Progenitor cell of endocrine pancreas (in vitro differentiated cells): ENCODE measurements at regions not wholly inside any gene's neighbourhood (a gene's known extent, or its start where the extent isn't known, plus 50 kb on each side); places are given as distances from the start of the nearest gene placed in this dataset.
"Not testable (repeated sequence)": the region's sequence is repeated elsewhere in the genome, so short reads cannot be mapped to it uniquely, and the experiment has no call there.

Experiments used
- DNase-seq: peaks from one replicate; pipeline ENCODE4 v3.0.0; 2021; ENCODE audit warnings: low spot score; ENCODE audit not compliant: unreplicated experiment
- H3K27ac Mint-ChIP-seq: 2 replicates; pipeline ENCODE4 v1.8.0; 2021; ENCODE audit warnings: mild to moderate bottlenecking, moderate library complexity, mixed read lengths
- H3K27me3 Mint-ChIP-seq: 2 replicates; pipeline ENCODE4 v1.8.0; 2021; ENCODE audit warnings: mixed read lengths
- H3K36me3 Mint-ChIP-seq: 2 replicates; pipeline ENCODE4 v1.8.0; 2022; ENCODE audit warnings: mixed read lengths; ENCODE audit not compliant: insufficient read depth
- H3K4me1 Mint-ChIP-seq: 2 replicates; pipeline ENCODE4 v1.8.0; 2021; ENCODE audit warnings: low read depth, mixed read lengths
- H3K4me3 Mint-ChIP-seq: 2 replicates; pipeline ENCODE4 v1.8.0; 2021; ENCODE audit warnings: low read depth, mild to moderate bottlenecking, moderate library complexity, mixed read lengths
- H3K9me3 Mint-ChIP-seq: 2 replicates; pipeline ENCODE4 v1.8.0; 2021; ENCODE audit warnings: low read depth, mixed read lengths
- CTCF ChIP-seq: fragments of 200-600 bp; sonication (generic); IDR thresholded peaks from one replicate; pipeline ENCODE4 v1.5.0; 2021; ENCODE audit warnings: antibody characterized with exemption, mild to moderate bottlenecking; ENCODE audit not compliant: unreplicated experiment

GRCh38 chr5:101658433-101658832 is 637.7 kb downstream of the SLCO4C1 start:
- Mint-ChIP-seq H3K4me3 (no peak overlapping the region), H3K4me1 (peaks cover 2% of the 10 kb centered on the region), H3K27ac (no peak overlapping the region), H3K9me3 (no peaks in the 10 kb centered on the region), H3K36me3 (no peaks in the 10 kb centered on the region), H3K27me3 (no peaks in the 10 kb centered on the region)
- DNase-seq = no peak
- TF ChIP-seq CTCF = no peak

GRCh38 chr5:101653996-101654395 is 642.1 kb downstream of the SLCO4C1 start:
- no peaks in the 10 kb centered on the region for H3K4me1 Mint-ChIP-seq
- no peaks in the 10 kb centered on the region for H3K36me3 Mint-ChIP-seq
- DNase-seq = no peak
- H3K9me3 Mint-ChIP-seq = no peaks in the 10 kb centered on the region
- H3K4me3 Mint-ChIP-seq = no peak overlapping the region
- no peaks in the 10 kb centered on the region for H3K27me3 Mint-ChIP-seq
- TF ChIP-seq CTCF = no peak
- no peak overlapping the region for H3K27ac Mint-ChIP-seq

- Mint-ChIP-seq H3K27ac (no peak overlapping the region), H3K36me3 (no peaks in the 10 kb centered on the region), H3K9me3 (no peaks in the 10 kb centered on the region), H3K4me3 (no peak overlapping the region), H3K27me3 (no peaks in the 10 kb centered on the region), H3K4me1 (no peaks in the 10 kb centered on the region)
- no peak for DNase-seq
- no peak for TF ChIP-seq CTCF
These were observed 648.2 kb downstream of the SLCO4C1 start for GRCh38 chr5:101647861-101648260.

- H3K4me3 Mint-ChIP-seq = no peak overlapping the region
- H3K27me3 Mint-ChIP-seq = no peaks in the 10 kb centered on the region
- no peak overlapping the region for H3K27ac Mint-ChIP-seq
- no peaks in the 10 kb centered on the region for H3K36me3 Mint-ChIP-seq
- TF ChIP-seq CTCF = no peak
- H3K4me1 Mint-ChIP-seq = no peaks in the 10 kb centered on the region
- H3K9me3 Mint-ChIP-seq = no peaks in the 10 kb centered on the region
- no peak for DNase-seq
These were observed 652.3 kb downstream of the SLCO4C1 start for GRCh38 chr5:101643794-101644193.

- Mint-ChIP-seq H3K27me3 (no peaks in the 10 kb centered on the region), H3K36me3 (peaks cover 3% of the 10 kb centered on the region), H3K4me1 (no peaks in the 10 kb centered on the region), H3K4me3 (no peak overlapping the region), H3K9me3 (peaks cover 7% of the 10 kb centered on the region), H3K27ac (no peak overlapping the region)
- no peak for TF ChIP-seq CTCF
- DNase-seq = no peak
These were observed 658.5 kb downstream of the SLCO4C1 start for GRCh38 chr5:101637599-101637998.

- DNase-seq, H3K36me3 Mint-ChIP-seq, H3K27ac Mint-ChIP-seq, H3K4me3 Mint-ChIP-seq: not testable (repeated sequence)
- Mint-ChIP-seq H3K4me1 (peaks cover 11% of the 10 kb centered on the region), H3K27me3 (peaks cover 38% of the 10 kb centered on the region), H3K9me3 (peaks cover 16% of the 10 kb centered on the region)
These were observed 668.3 kb downstream of the SLCO4C1 start for GRCh38 chr5:101627770-101628169.
